GDM1 (cell line): ENCODE measurements at regions not wholly inside any gene's neighbourhood (a gene's known extent, or its start where the extent isn't known, plus 50 kb on each side); places are given as distances from the start of the nearest gene placed in this dataset.

Experiments used
- DNase-seq: peaks from one replicate; lab custom pipeline; 2025; lab: John Stamatoyannopoulos, UW

GRCh38 chr10:10959666-10960065 is 58.0 kb upstream of the CELF2 start:
- DNase-seq = no peak

- no peak for DNase-seq
Measured at GRCh38 chr10:10960534-10960933, 57.1 kb upstream of the CELF2 start.

GRCh38 chr10:10961072-10961471 is 56.6 kb upstream of the CELF2 start:
- DNase-seq = no peak

GRCh38 chr10:10967029-10967428 is 50.6 kb upstream of the CELF2 start:
- DNase-seq = no peak

GRCh38 chr10:10967581-10968256 is 50.0 kb upstream of the CELF2 start:
- no peak for DNase-seq
